ENCODE measurements at regions not wholly inside any gene's neighbourhood (a gene's known extent, or its start where the extent isn't known, plus 50 kb on each side); places are given as distances from the start of the nearest gene placed in this dataset.
"Not testable (repeated sequence)": the region's sequence is repeated elsewhere in the genome, so short reads cannot be mapped to it uniquely, and the experiment has no call there.

DNA sequence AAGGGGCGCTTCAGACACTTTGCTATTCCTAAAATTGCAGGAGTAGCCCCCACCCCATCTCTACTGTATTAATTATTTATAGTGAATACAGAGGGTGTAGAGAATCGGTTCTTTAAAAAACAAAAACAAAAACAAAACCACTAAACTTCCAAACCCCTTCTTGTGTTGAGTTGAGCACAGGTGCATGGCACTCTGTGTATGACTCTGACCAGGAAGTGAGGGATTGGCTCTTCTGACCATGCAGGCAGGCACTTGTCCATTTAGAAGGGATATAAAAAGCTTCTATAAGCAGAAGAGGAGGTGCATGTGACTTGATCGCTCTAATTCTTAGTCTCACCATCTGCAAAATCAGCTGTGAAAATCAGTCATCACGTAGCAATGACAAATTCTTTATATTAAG, 108.0 kb upstream of the PRSS1 start:
- TF ChIP-seq, protein P1, sequence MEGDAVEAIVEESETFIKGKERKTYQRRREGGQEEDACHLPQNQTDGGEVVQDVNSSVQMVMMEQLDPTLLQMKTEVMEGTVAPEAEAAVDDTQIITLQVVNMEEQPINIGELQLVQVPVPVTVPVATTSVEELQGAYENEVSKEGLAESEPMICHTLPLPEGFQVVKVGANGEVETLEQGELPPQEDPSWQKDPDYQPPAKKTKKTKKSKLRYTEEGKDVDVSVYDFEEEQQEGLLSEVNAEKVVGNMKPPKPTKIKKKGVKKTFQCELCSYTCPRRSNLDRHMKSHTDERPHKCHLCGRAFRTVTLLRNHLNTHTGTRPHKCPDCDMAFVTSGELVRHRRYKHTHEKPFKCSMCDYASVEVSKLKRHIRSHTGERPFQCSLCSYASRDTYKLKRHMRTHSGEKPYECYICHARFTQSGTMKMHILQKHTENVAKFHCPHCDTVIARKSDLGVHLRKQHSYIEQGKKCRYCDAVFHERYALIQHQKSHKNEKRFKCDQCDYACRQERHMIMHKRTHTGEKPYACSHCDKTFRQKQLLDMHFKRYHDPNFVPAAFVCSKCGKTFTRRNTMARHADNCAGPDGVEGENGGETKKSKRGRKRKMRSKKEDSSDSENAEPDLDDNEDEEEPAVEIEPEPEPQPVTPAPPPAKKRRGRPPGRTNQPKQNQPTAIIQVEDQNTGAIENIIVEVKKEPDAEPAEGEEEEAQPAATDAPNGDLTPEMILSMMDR (IDR thresholded peaks at IDR 0.05): not testable (repeated sequence)
- TF ChIP-seq POLR2AphosphoS5, POLR2A (IDR thresholded peaks at IDR 0.05): not testable (repeated sequence)
